ENCODE measurements at regions not wholly inside any gene's neighbourhood (a gene's known extent, or its start where the extent isn't known, plus 50 kb on each side); places are given as distances from the start of the nearest gene placed in this dataset.

DNA sequence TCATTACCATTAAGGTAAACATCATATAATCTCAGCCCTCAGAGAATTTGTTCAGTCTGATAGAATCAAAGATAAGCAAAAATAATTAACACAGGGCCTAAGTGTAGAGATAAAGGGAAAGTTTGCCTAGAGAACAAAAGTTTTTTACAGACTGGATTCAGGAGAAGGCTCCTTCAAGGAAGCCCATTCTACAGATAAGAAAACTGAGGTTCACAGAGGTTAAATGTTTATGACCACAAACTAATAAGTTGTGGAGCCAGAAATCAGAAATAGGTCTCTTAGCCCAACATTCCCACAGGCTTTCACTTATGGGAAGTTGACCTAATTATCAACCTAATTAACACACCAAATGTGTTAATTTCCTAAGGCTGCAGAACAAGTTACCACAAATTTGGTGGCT, 110.7 kb downstream of the ZMAT3 start:
- Histone ChIP-seq H3K56ac (ENCODE audit: extremely low read depth, insufficient read depth, low read length) (no peak overlapping the region), H3K9ac (ENCODE audit: low read depth, low read length) (no peak overlapping the region), H3K36me3 (ENCODE audit: control insufficient read depth, insufficient read depth, low read length) (no peaks in the 10 kb centered on the region), H4K8ac (ENCODE audit: low read depth in 2 of 2, low read length in 2 of 2) (no peak overlapping the region), H2BK5ac (ENCODE audit: low read depth, low read length, poor library complexity, severe bottlenecking) (no peak overlapping the region), H2AK9ac (replicated peaks; ENCODE audit: low read depth, low read length, poor library complexity) (no peak overlapping the region), H3K18ac (ENCODE audit: low read depth, low read length) (no peak overlapping the region), H3K4me3 (ENCODE audit: insufficient read depth, low read depth, low read length) (no peak overlapping the region), H2BK120ac (ENCODE audit: low read depth, low read length) (no peak overlapping the region), H3K4me2 (ENCODE audit: low read depth, low read length) (no peak overlapping the region), H3K9me3 (ENCODE audit: control insufficient read depth, insufficient read depth, low read length) (no peaks in the 10 kb centered on the region), H4K5ac (ENCODE audit: low read depth, low read length) (no peak overlapping the region), H2BK20ac (ENCODE audit: low read depth, low read length) (no peak overlapping the region), H3K27ac (ENCODE audit: insufficient read depth, low read length) (no peak overlapping the region), H3K79me1 (ENCODE audit: low read depth in 1 of 2, low read length in 2 of 2) (no peaks in the 10 kb centered on the region), H3K14ac (replicated peaks; ENCODE audit: low read depth, low read length) (no peak overlapping the region), H3K9me1 (ENCODE audit: insufficient read depth, low read length) (no peaks in the 10 kb centered on the region), H2BK15ac (ENCODE audit: low read depth, low read length) (no peak overlapping the region), H3K4me1 (ENCODE audit: control insufficient read depth, insufficient read depth, low read length) (no peaks in the 10 kb centered on the region), H2AK5ac (ENCODE audit: low read depth, low read length) (no peak overlapping the region), H3K4ac (ENCODE audit: low read depth, low read length) (no peak overlapping the region), H3K27me3 (ENCODE audit: control insufficient read depth, insufficient read depth, low read length) (peaks cover 2% of the 10 kb centered on the region; the same call in 1 of the 2 replicates), H4K91ac (ENCODE audit: insufficient read depth, low read depth, low read length) (no peak overlapping the region), H3K23ac (ENCODE audit: low read depth, low read length) (no peak overlapping the region), H2AFZ (replicated peaks; ENCODE audit: low read length, poor library complexity) (no peak overlapping the region), H4K20me1 (ENCODE audit: insufficient read depth, low read length) (no peaks in the 10 kb centered on the region)
- no TSS peak for BruUV-seq (replicated peaks)
- intact Hi-C loops (cut with micrococcal nuclease) = no loop called here
- in situ Hi-C loops (cut with MboI; ENCODE audit: low sequenced_read_pairs) = no loop called here
- POLR2A ChIA-PET (ENCODE audit: unreplicated experiment) = no interaction called here
- dilution Hi-C loops (cut with HindIII; ENCODE audit: low sequenced_read_pairs, unreplicated experiment) = no loop called here
- TF ChIP-seq POLR2A (IDR thresholded peaks at IDR 0.05; ENCODE audit: low read depth, low read length) = no peak
- TF ChIP-seq MAFK (IDR thresholded peaks at IDR 0.05; ENCODE audit: low read depth, low read length) = no peak
- TF ChIP-seq BHLHE40 (IDR thresholded peaks at IDR 0.05; ENCODE audit: low read depth, low read length) = no peak
- TF ChIP-seq, protein P1, sequence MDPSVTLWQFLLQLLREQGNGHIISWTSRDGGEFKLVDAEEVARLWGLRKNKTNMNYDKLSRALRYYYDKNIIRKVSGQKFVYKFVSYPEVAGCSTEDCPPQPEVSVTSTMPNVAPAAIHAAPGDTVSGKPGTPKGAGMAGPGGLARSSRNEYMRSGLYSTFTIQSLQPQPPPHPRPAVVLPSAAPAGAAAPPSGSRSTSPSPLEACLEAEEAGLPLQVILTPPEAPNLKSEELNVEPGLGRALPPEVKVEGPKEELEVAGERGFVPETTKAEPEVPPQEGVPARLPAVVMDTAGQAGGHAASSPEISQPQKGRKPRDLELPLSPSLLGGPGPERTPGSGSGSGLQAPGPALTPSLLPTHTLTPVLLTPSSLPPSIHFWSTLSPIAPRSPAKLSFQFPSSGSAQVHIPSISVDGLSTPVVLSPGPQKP (IDR thresholded peaks at IDR 0.05; ENCODE audit: borderline replicate concordance, low read depth, low read length) = no peak
- no peak for TF ChIP-seq FOS (IDR thresholded peaks at IDR 0.05; ENCODE audit: low read depth, low read length)
- no peak for TF ChIP-seq CEBPB (IDR thresholded peaks at IDR 0.05; ENCODE audit: low read depth, low read length)
- no peak for TF ChIP-seq MXI1 (IDR thresholded peaks at IDR 0.05; ENCODE audit: borderline replicate concordance, low read depth, low read length)
- TF ChIP-seq, protein P2, sequence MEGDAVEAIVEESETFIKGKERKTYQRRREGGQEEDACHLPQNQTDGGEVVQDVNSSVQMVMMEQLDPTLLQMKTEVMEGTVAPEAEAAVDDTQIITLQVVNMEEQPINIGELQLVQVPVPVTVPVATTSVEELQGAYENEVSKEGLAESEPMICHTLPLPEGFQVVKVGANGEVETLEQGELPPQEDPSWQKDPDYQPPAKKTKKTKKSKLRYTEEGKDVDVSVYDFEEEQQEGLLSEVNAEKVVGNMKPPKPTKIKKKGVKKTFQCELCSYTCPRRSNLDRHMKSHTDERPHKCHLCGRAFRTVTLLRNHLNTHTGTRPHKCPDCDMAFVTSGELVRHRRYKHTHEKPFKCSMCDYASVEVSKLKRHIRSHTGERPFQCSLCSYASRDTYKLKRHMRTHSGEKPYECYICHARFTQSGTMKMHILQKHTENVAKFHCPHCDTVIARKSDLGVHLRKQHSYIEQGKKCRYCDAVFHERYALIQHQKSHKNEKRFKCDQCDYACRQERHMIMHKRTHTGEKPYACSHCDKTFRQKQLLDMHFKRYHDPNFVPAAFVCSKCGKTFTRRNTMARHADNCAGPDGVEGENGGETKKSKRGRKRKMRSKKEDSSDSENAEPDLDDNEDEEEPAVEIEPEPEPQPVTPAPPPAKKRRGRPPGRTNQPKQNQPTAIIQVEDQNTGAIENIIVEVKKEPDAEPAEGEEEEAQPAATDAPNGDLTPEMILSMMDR (conservative IDR thresholded peaks at IDR 0.05; ENCODE audit: low read depth, low read length) = no peak
- no peak for TF ChIP-seq RCOR1 (IDR thresholded peaks at IDR 0.05; ENCODE audit: insufficient replicate concordance, low read length)
- no peak for TF ChIP-seq RAD21 (IDR thresholded peaks at IDR 0.05; ENCODE audit: low read length)
- TF ChIP-seq MAZ (IDR thresholded peaks at IDR 0.05; ENCODE audit: borderline replicate concordance, low read depth, low read length) = no peak
- no peak for TF ChIP-seq SMC3 (IDR thresholded peaks at IDR 0.05; ENCODE audit: low read depth, low read length)
- no peak for DNase-seq
- CTCF ChIA-PET = no interaction called here
- no peak for ATAC-seq (ENCODE audit: low read depth)

All from IMR-90 (cell line).